Astrocyte of the cerebellum (primary cell): ENCODE measurements at regions not wholly inside any gene's neighbourhood (a gene's known extent, or its start where the extent isn't known, plus 50 kb on each side); places are given as distances from the start of the nearest gene placed in this dataset.

Experiments
- DNase-seq: peaks from one replicate; pipeline ENCODE4 v3.0.0-alpha.2; 2011; ENCODE audit warnings: low read depth
- H3K4me3 ChIP-seq: 2 replicates; pipeline ENCODE4 v1.5.1; 2011; ENCODE audit warnings: mild to moderate bottlenecking, low read depth, low read length, moderate library complexity
- in situ Hi-C: cut with HindIII; loops from 2 replicates; pipeline ENCODE4 v1.10.0; 2017; ENCODE audit warnings: low sequenced_read_pairs
- TF ChIP-seq, protein P1 (sequence below): IDR thresholded peaks from 2 replicates; pipeline ENCODE4 v1.5.1; 2012; ENCODE audit warnings: low read length, low read depth, moderate library complexity, mild to moderate bottlenecking; ENCODE audit errors: missing control alignments

DNA sequence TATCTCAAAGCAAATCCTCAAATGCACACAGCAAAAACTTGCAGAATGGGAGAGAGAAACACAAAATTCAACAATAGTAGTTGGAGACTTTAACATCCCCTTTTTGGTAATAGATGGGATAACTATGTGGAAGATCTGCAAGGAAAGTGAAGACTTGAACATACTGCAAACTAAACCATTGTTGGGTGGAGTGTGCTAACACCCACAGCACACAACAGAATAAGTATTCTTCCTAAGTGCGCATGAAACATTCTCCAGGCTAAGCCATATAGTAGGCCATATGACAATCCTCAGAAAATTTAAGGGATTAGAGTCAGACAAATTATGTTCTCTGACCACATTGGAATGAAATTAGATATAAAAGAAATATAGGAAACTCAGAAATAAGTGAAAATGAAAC, 230.6 kb downstream of the FBXO15 start:
- no peak overlapping the region for H3K4me3 ChIP-seq
- TF ChIP-seq, protein P1, sequence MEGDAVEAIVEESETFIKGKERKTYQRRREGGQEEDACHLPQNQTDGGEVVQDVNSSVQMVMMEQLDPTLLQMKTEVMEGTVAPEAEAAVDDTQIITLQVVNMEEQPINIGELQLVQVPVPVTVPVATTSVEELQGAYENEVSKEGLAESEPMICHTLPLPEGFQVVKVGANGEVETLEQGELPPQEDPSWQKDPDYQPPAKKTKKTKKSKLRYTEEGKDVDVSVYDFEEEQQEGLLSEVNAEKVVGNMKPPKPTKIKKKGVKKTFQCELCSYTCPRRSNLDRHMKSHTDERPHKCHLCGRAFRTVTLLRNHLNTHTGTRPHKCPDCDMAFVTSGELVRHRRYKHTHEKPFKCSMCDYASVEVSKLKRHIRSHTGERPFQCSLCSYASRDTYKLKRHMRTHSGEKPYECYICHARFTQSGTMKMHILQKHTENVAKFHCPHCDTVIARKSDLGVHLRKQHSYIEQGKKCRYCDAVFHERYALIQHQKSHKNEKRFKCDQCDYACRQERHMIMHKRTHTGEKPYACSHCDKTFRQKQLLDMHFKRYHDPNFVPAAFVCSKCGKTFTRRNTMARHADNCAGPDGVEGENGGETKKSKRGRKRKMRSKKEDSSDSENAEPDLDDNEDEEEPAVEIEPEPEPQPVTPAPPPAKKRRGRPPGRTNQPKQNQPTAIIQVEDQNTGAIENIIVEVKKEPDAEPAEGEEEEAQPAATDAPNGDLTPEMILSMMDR, result no peak
- in situ Hi-C loops, result no loop called here
- no peak for DNase-seq

DNA sequence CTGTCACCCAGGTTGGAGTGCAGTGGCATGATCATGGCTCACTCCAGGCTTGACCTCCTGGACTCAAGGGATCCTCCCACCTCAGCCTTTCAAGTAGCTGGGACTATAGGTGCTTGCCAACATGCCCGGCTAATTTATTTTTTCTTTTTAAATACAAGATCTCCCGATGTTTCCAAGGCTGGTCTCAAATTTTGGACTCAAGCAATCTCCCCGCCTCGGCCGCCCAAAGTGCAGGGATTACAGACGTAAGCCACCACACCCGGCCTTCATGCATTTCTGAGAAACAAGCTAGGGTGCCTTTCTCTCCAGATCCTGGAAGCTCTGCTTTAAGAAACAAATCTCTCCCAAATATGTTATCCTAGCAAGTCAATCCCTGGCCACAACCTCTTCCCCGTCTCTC, 234.1 kb downstream of the FBXO15 start:
- H3K4me3 ChIP-seq, result no peak overlapping the region
- DNase-seq, result no peak
- TF ChIP-seq, protein P1, result no peak
- in situ Hi-C loops, result no loop called here

DNA sequence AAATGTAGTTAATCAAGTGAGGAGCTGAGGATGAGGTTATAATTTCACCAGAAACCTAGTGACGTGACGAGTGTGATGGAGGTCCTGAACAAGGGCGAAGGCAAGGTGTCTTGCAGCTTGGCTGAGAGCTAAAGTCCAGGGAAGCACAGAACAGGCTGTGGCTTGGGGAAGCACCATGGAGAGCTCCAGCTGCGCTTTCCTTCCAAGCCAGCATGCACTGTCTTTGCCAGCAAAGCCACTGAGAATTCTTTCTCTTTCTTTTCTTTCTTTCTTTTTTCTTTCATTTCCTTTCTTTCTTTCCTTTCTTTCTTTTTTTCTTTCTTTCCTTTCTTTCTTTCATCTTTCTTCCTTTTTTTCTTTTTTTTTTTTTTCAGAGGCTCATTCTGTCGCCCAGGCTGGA, 239.3 kb downstream of the FBXO15 start:
- DNase-seq, result peak; percentile 34
- in situ Hi-C loops, result no loop called here
- no peak overlapping the region for H3K4me3 ChIP-seq
- TF ChIP-seq, protein P1, result no peak

DNA sequence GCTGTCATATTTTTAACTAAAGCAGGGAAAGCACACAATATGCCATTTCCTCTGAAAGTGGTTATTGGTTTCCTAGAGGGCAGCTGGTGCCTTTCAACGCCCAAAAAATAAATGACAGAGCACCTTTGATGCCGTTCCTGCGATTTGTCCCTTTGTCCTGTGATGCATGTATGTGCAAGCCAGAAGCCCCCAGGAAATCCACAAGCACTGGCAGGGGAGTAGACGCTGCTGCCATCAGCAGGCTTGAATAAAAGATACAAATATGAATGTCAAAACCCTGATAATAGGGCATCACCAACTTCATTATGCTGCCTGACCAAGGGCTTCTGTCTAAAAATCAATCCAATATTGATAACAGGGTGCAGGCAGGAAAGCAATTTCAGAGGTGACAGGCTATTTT, 246.1 kb downstream of the FBXO15 start:
- TF ChIP-seq, protein P1, result no peak
- no peak overlapping the region for H3K4me3 ChIP-seq
- DNase-seq, result no peak
- in situ Hi-C loops, result no loop called here

DNA sequence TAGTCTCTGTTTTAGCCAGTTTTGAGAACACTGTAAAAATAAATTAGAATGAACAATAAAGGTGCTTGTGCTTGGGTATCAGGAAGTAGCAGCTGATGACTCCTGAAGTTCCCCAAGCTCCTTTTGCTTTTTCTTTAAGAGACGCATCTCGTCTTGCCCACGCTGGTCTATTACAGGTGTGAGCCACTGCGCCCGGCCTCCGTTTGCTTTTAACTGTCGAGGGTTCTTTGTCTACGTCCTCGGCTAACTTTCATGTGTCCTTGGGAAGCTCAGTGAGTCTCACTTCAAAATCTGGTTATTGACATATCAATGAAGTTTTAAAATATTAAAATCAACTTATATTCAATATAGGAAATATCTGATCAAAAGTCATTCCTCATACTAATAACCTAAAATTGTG, 246.5 kb downstream of the FBXO15 start:
- DNase-seq, result no peak
- no peak overlapping the region for H3K4me3 ChIP-seq
- in situ Hi-C loops, result no loop called here
- TF ChIP-seq, protein P1, result no peak

DNA sequence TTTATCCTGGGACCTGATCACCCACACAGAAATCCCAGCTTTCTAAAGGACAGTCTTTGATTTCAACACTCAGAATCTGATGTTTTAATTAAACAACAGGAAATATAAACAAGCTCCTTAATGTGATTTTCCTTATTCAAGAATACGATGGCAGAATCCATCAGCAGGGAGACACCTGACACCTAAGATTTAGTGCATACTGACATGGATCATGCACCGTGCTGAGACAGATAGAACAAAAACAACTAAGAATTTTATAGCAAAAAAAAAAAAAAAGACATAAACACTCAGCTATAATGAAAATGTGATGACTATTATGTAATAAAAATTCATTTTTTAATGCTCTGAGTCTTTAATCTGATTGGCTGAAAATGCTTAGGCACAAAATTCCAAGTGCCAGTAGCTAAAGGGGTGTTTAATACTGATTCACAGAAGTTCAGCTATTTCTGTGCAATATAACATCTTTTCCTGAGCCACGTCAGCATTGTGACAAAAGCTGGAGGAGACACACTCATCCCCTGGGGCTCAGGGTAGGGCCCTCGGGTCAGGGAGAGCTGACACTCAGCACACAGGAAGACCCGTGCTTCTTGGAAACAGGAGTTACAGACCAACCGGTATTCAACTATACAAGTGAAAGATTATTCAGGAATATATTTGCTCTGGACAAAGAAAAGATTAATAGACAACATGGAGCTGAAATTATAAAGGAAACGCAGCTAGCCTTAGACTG, 247.4 kb downstream of the FBXO15 start:
- in situ Hi-C loops, result no loop called here
- H3K4me3 ChIP-seq, result no peak overlapping the region
- TF ChIP-seq, protein P1, result no peak
- DNase-seq, result no peak

DNA sequence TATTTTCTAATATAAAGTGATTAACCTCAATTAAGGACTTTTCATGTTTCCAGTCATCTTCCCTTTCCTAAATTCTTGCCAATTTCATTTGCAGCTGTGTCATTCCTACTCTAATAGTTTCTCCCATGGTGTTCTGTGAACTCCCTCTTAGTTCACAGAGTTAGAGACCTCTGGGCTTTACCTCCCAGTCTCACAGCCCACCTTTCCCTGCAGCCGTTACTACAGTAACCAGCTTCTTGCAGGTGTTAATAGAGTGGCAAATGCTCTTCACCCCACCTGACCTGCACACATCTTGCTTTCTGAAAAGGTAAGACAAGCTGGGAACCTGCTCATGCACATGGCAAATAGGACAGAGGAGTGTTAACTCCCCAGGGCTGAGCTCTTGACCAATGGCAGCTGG, 250.1 kb downstream of the FBXO15 start:
- TF ChIP-seq, protein P1, result no peak
- no peak overlapping the region for H3K4me3 ChIP-seq
- in situ Hi-C loops, result no loop called here
- DNase-seq, result no peak
